Stromal cell of bone marrow (primary cell): ENCODE measurements at regions not wholly inside any gene's neighbourhood (a gene's known extent, or its start where the extent isn't known, plus 50 kb on each side); places are given as distances from the start of the nearest gene placed in this dataset.
"Not testable (repeated sequence)": the region's sequence is repeated elsewhere in the genome, so short reads cannot be mapped to it uniquely, and the experiment has no call there.

ENCODE experiments used
- DNase-seq: peaks from one replicate; pipeline ENCODE4 v3.0.0-alpha.2; 2012; ENCODE audit warnings: low read depth

- no peak for DNase-seq
Observed at GRCh38 chr6:76843054-76843822, 620.1 kb downstream of the HTR1B start.

DNA sequence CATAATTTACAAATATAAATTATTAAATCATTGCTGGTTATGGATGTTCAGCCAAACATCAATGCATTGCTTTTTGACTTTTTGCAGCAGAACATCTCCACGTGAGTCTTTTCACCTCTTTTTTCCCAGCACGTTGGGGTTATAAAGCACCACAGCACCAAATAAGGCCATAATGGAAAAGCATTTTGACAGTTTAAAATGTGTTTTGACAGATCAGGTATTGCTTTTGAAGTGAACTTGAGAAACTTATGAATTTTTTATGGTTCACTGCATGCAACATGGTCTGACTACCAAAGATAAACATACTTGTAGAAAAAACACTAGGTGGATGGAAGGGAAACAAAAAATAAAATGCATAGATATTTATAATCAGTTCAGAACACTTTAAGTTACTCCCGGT lies 622.4 kb downstream of the HTR1B start:
- DNase-seq, result no peak

- DNase-seq, result no peak
Observed at GRCh38 chr6:76840041-76840745, 623.1 kb downstream of the HTR1B start.

DNA sequence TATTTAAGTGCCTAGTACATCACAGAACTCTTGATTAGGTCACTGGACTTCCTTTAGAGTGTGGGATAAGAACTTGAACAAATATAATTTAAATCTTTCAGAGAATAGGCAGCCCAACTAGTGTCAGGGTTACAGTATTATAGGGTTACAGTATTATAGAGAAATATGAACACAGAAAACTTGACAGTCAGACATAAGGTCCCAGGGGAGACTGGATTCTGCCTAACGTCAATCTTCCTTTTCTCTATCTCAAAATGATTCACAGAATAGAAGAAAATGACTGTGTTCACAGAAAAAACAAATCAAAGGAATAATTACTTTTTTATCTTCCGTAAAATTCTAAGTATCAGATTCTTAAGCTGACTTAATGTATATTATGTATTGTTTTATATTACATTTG lies 623.8 kb downstream of the HTR1B start:
- no peak for DNase-seq

GRCh38 chr6:76837564-76837963 lies 625.7 kb downstream of the HTR1B start:
- no peak for DNase-seq

DNA sequence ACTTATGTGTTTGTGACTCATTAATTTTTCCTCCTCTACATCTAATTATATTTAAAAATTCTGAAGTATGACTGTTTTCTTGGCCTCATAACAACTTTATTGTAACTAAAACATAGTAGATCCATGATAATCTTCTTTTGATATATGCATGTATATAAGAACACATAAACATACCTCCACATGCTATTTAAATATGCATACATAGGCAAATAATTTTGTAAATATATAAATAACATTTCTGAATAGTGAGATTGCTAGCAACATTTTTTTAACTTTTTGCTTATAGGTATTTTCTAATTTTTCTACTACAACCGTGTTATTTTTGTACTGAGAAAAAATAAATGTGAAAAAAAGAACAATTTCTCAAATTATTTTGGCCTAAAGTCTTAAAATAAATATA lies 627.6 kb downstream of the HTR1B start:
- DNase-seq, result no peak

GRCh38 chr6:76835293-76835692 lies 628.0 kb downstream of the HTR1B start:
- DNase-seq, result no peak

GRCh38 chr6:76834399-76834798 lies 628.9 kb downstream of the HTR1B start:
- no peak for DNase-seq

GRCh38 chr6:76831299-76831698 lies 632.0 kb downstream of the HTR1B start:
- DNase-seq, result no peak

DNA sequence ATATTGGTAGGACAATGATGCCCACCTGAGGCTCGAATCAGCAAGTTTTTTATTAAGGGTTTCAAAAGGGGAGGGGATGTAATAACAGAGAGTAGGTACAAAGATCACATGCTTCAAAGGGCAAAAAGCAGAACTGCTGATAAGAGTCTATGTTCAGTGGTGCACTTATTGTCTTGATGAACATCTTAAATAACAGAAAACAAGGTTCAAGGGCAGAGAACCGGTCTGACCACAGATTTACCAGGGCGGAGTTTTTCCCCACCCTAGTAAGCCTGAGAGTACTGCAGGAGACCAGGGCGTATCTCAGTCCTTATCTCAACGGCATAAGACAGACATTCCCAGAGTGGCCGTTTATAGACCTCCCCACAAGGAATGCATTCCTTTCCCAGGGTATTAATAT lies 639.7 kb downstream of the HTR1B start:
- DNase-seq, result not testable (repeated sequence)

- DNase-seq, result no peak
Observed at GRCh38 chr6:76818451-76818850, 644.8 kb downstream of the HTR1B start.

DNA sequence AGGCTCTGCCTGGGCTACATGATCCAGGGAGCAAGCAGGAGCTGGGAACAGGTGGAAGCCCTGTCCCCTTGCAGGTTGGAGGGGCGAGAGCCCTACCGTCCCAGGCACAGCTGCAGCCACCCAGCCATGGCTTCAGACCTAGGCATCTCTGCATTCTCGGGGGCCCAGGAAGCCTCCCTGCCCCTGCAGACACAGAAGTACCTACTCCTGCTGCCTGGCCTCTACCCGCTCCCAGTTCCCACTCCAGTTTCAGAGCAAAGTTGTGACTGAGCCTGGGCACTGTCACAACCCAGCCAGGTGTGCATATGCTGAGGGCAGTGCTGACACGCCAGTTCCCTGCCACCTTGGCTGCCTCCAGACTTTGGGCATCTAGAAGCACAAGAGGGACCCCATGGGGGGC lies 645.9 kb downstream of the HTR1B start:
- no peak for DNase-seq

GRCh38 chr6:76814496-76815458 lies 648.5 kb downstream of the HTR1B start:
- DNase-seq, result no peak

GRCh38 chr6:76810286-76810685 lies 653.0 kb downstream of the HTR1B start:
- no peak for DNase-seq

- no peak for DNase-seq
Observed at GRCh38 chr6:76803038-76803580, 660.2 kb downstream of the HTR1B start.

GRCh38 chr6:76792394-76792793 lies 670.9 kb downstream of the HTR1B start:
- no peak for DNase-seq

GRCh38 chr6:76790881-76791280 lies 672.4 kb downstream of the HTR1B start:
- DNase-seq, result no peak

GRCh38 chr6:76790045-76790796 lies 673.1 kb downstream of the HTR1B start:
- no peak for DNase-seq

- DNase-seq, result no peak
Observed at GRCh38 chr6:76789580-76789979, 673.7 kb downstream of the HTR1B start.

DNA sequence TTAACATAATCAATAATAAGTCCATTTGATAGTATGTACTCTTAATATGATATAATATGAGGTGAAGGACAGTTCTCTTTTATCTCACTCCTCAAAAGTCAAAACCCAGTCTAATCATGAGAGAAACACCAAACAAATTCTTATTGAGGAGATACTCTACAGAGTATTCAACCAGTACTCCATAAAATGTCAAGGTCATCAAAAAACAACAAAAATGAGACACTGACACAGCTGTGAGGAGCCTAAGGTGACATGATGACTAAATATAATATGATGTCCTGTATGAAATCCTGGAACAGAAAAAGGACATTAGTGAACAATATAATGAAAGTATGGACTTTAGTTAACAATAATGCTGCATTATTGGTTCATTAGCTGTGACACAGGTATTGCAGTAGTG lies 675.1 kb downstream of the HTR1B start:
- DNase-seq, result no peak

DNA sequence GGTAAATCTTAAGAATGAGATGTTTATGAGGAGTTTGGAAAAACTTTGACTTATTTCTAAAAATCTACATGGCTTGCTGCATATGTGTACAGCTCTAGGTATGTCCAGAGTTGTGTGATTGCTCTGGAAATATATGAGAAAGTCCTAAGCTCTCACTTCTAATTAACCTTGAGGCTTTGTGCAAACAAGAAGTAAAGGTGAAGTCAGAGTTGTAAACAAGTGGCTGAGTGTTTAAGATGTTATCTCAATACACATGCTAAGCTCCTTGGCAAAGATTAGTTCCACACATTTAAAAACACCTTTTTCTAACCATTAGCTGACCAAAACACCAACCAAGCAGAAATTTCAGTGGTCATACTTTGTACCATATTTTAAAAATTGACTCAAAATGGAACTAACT lies 684.2 kb downstream of the HTR1B start:
- DNase-seq, result no peak

DNA sequence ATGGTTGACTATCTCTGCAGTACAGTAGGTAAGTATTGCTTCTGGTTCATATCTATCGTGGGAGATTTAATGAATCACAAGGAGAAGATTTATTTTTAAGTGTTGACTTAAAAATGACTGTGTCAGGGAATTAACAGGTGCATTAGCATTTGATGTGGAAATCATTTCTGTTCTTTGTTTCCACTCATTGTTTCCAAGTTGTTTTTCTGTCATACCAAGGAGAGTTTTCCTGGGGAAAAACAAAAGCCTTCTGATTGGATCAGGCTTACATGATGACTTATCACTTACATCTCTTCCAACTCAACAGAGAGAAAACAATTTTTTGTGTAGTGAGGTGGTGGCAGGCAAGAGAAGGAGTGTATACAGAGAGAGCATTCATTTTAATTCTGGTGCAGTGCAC lies 686.4 kb downstream of the HTR1B start:
- no peak for DNase-seq
